Lung (tissue), 11 donors: ENCODE measurements at regions not wholly inside any gene's neighbourhood (a gene's known extent, or its start where the extent isn't known, plus 50 kb on each side); places are given as distances from the start of the nearest gene placed in this dataset.
A peak's percentile ranks its signal among the peaks of the same experiment; 100 is the strongest.

ENCODE experiments used
- ATAC-seq: fragments of 200-7000 bp; cut with Tn5 transposase; one replicate; pipeline ENCODE4 v1.9.1; 2020; ENCODE audit warnings: moderate number of reproducible peaks; ENCODE audit not compliant: insufficient read depth, low FRiP score
- DNase-seq, 3 donors: peaks; one replicate each; pipeline ENCODE4 v3.0.0-alpha.2; 2013 to 2017
- H3K27ac ChIP-seq, 2 donors: one replicate each; pipeline ENCODE4 v1.5.1; 2013; ENCODE audit warnings: mild to moderate bottlenecking in 2 of 2, moderate library complexity in 2 of 2, control low read depth in 1 of 2, inconsistent platforms in 1 of 2, low read depth in 1 of 2, low read length in 1 of 2
- H3K27me3 ChIP-seq, 3 donors: one replicate each; pipeline ENCODE4 v1.5.1; 2013; ENCODE audit warnings: low read length in 2 of 3; ENCODE audit not compliant: control insufficient read depth in 3 of 3, insufficient read depth in 3 of 3
- H3K36me3 ChIP-seq, 4 donors: one replicate each; pipeline ENCODE4 v1.5.1; 2013; ENCODE audit warnings: low read length in 4 of 4, mild to moderate bottlenecking in 1 of 4, moderate library complexity in 1 of 4; ENCODE audit not compliant: control insufficient read depth in 4 of 4, insufficient read depth in 4 of 4
- H3K4me1 ChIP-seq, 5 donors: one replicate each; pipeline ENCODE4 v1.5.1; 2013; ENCODE audit warnings: low read length in 5 of 5, mild to moderate bottlenecking in 2 of 5, moderate library complexity in 1 of 5; ENCODE audit not compliant: control insufficient read depth in 5 of 5, insufficient read depth in 5 of 5
- H3K4me3 ChIP-seq: one replicate; pipeline ENCODE4 v1.5.1; 2013; ENCODE audit warnings: mild to moderate bottlenecking, control low read depth, moderate library complexity
- H3K9ac ChIP-seq, 2 donors: one replicate each; pipeline ENCODE4 v1.5.1; 2013; ENCODE audit warnings: low read length in 2 of 2, control low read depth in 1 of 2; ENCODE audit not compliant: insufficient read depth in 1 of 2
- H3K9me3 ChIP-seq, 4 donors: one replicate each; pipeline ENCODE4 v1.5.1; 2013; ENCODE audit warnings: low read length in 3 of 4, mild to moderate bottlenecking in 1 of 4, moderate library complexity in 1 of 4; ENCODE audit not compliant: control insufficient read depth in 4 of 4, insufficient read depth in 3 of 4
- WGBS, 2 donors: extraction: QIAGEN DNeasy Blood & Tissue Kit; methylation state at CpG; one replicate each; pipeline ENCODE4 v1.1.7; 2013; 5-methylcytosine and 5-hydroxymethylcytosine counted together
- TF ChIP-seq, protein P1 (sequence below): IDR thresholded peaks from 2 replicates; pipeline ENCODE4 v1.5.1; 2012; ENCODE audit warnings: mild to moderate bottlenecking; ENCODE audit errors: control extremely low read depth, extremely low read depth
- donor health status: control.
- donor health status: control.
- donor health status: Bipolar disorder and iron deficiency.
- donor health status: healthy.
- donor health status: DM: yes; HTN: yes; CAD: no.

- peaks cover 0 to 2% (median 0%) of the 10 kb centered on the region in 4 donors for H3K9me3 ChIP-seq
- no peak overlapping the region for H3K4me3 ChIP-seq
- ATAC-seq = no peak
- no peaks in the 10 kb centered on the region for H3K27me3 ChIP-seq
- H3K9ac ChIP-seq = no peak overlapping the region
- TF ChIP-seq, protein P1, sequence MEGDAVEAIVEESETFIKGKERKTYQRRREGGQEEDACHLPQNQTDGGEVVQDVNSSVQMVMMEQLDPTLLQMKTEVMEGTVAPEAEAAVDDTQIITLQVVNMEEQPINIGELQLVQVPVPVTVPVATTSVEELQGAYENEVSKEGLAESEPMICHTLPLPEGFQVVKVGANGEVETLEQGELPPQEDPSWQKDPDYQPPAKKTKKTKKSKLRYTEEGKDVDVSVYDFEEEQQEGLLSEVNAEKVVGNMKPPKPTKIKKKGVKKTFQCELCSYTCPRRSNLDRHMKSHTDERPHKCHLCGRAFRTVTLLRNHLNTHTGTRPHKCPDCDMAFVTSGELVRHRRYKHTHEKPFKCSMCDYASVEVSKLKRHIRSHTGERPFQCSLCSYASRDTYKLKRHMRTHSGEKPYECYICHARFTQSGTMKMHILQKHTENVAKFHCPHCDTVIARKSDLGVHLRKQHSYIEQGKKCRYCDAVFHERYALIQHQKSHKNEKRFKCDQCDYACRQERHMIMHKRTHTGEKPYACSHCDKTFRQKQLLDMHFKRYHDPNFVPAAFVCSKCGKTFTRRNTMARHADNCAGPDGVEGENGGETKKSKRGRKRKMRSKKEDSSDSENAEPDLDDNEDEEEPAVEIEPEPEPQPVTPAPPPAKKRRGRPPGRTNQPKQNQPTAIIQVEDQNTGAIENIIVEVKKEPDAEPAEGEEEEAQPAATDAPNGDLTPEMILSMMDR = no peak
- H3K36me3 ChIP-seq = no peaks in the 10 kb centered on the region
- H3K27ac ChIP-seq = no peak overlapping the region
- no peak for DNase-seq
- peaks cover 0 to 11% (median 0%) of the 10 kb centered on the region in 5 donors for H3K4me1 ChIP-seq
These were observed 1361.3 kb upstream of the CELF2 start for GRCh38 chr10:9656386-9656785.

DNA sequence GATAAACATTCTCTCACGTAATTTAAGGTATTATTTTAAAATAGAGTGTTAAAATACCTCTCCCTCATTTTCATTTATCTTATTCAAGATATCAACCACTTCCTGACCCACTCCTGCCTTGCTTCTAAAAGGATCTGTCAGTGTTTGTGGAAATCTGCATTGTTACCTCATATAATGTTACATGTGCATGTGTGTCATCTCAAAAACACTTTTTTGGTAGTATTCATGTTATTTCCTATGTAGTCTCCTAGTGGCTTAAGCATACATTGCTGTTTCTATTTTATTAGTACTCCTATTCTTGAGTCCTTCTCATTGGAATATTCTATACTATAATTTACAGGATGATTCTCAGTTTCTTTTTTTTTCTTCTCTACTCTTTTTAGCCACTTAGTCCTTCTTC, 1360.7 kb upstream of the CELF2 start:
- DNase-seq (peak in 2 of 3 donors; percentile 62 to 83), ATAC-seq (no peak)
- Histone ChIP-seq H3K36me3 (no peaks in the 10 kb centered on the region), H3K4me3 (no peak overlapping the region), H3K9me3 (peaks cover 0 to 2% (median 0%) of the 10 kb centered on the region in 4 donors), H3K9ac (no peak overlapping the region), H3K4me1 (peaks cover 0 to 11% (median 0%) of the 10 kb centered on the region in 5 donors), H3K27me3 (no peaks in the 10 kb centered on the region), H3K27ac (no peak overlapping the region)
- 76 to 77% methylated on average over 1 of the region's 1 CpG for WGBS, 2 donors
- TF ChIP-seq, protein P1 = no peak

GRCh38 chr10:9657530-9657929, 1360.1 kb upstream of the CELF2 start:
- H3K27me3 ChIP-seq = no peaks in the 10 kb centered on the region
- peaks cover 0 to 11% (median 0%) of the 10 kb centered on the region in 5 donors for H3K4me1 ChIP-seq
- H3K4me3 ChIP-seq = no peak overlapping the region
- peaks cover 0 to 2% (median 0%) of the 10 kb centered on the region in 4 donors for H3K9me3 ChIP-seq
- WGBS, 2 donors = 58 to 79% methylated on average over 2 of the region's 2 CpGs
- no peak overlapping the region for H3K27ac ChIP-seq
- TF ChIP-seq, protein P1 = no peak
- H3K9ac ChIP-seq = no peak overlapping the region
- DNase-seq (peak in 2 of 3 donors; percentile 5 to 17), ATAC-seq (no peak)
- H3K36me3 ChIP-seq = no peaks in the 10 kb centered on the region

DNA sequence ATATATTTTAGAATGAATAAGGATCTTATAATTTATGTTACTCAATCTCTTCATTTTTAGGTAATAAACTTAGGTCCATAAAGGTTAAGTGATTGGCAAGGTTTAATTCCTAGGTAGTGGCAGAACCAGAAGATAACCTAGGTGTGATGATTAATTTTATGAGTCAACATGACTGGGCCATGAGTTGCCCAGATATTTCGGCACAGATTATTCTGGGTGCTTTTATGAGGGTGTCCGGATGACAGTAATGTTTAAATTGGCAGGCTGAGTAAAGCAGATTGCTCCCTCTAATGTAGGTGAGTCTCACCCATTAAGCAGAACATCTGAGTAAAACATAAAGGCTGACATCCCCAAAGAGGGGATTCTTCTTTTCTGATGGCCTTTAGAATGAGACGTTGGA, 1349.3 kb upstream of the CELF2 start:
- Histone ChIP-seq H3K4me1 (no peaks in the 10 kb centered on the region), H3K27ac (no peak overlapping the region), H3K9ac (no peak overlapping the region), H3K9me3 (peaks cover 0 to 2% (median 0%) of the 10 kb centered on the region in 4 donors), H3K27me3 (no peaks in the 10 kb centered on the region), H3K36me3 (no peaks in the 10 kb centered on the region), H3K4me3 (no peak overlapping the region)
- TF ChIP-seq, protein P1 = no peak
- DNase-seq (no peak), ATAC-seq (no peak)
- 85 to 91% methylated on average over 3 of the region's 3 CpGs for WGBS, 2 donors
